HepG2 (cell line): ENCODE measurements at regions not wholly inside any gene's neighbourhood (a gene's known extent, or its start where the extent isn't known, plus 50 kb on each side); places are given as distances from the start of the nearest gene placed in this dataset.

ENCODE experiments used
- CREM ChIP-seq, 2 experiments: sonication (generic) in 1 of 2; formaldehyde crosslinking in 1 of 2; IDR thresholded peaks; 2 replicates each; pipeline versions ENCODE4 v1.4.0 to v1.6.1; 2016 to 2020; ENCODE audit warnings: antibody characterized with exemption in 1 of 2, mild to moderate bottlenecking in 1 of 2, missing genetic modification reagents in 1 of 2
- HMGXB3 ChIP-seq: sonication (generic); formaldehyde crosslinking; IDR thresholded peaks from 2 replicates; pipeline ENCODE4 v1.4.0; 2020; ENCODE audit warnings: missing genetic modification reagents, borderline replicate concordance
- JUND ChIP-seq: sonication (generic); formaldehyde crosslinking; IDR thresholded peaks from 2 replicates; pipeline ENCODE4 v1.8.0; 2022; ENCODE audit warnings: mild to moderate bottlenecking, missing genetic modification reagents
- NFIC ChIP-seq: IDR thresholded peaks from 2 replicates; pipeline ENCODE4 v1.6.1; 2012; ENCODE audit warnings: mild to moderate bottlenecking, low read length, inconsistent platforms
- TAF1 ChIP-seq: sonication (generic); formaldehyde crosslinking; IDR thresholded peaks from 2 replicates; pipeline ENCODE4 v1.4.0; 2020; ENCODE audit warnings: missing genetic modification reagents
- ZBTB8A ChIP-seq: sonication (generic); formaldehyde crosslinking; IDR thresholded peaks from 2 replicates; pipeline ENCODE4 v1.4.0; 2020; ENCODE audit warnings: mild to moderate bottlenecking, low read depth, missing genetic modification reagents, borderline replicate concordance
- TF ChIP-seq, protein P1 (sequence below): sonication (generic); formaldehyde crosslinking; IDR thresholded peaks from 2 replicates; pipeline ENCODE4 v1.5.0; 2020; ENCODE audit warnings: missing genetic modification reagents, mild to moderate bottlenecking, borderline replicate concordance

- TF ChIP-seq, protein P1, sequence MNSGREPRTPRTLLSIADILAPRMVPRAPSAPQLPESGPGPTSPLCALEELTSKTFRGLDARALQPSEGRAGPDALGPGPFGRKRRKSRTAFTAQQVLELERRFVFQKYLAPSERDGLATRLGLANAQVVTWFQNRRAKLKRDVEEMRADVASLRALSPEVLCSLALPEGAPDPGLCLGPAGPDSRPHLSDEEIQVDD (CRISPR knock-in tag) = no peak
- TF ChIP-seq HMGXB3 (CRISPR knock-in tag) = no peak
- no peak for TF ChIP-seq ZBTB8A (CRISPR knock-in tag)
- TF ChIP-seq JUND = no peak
- no peak for TF ChIP-seq NFIC
- no peak for TF ChIP-seq TAF1
- no peak for TF ChIP-seq CREM (IDR thresholded peaks at IDR 0.05)
- TF ChIP-seq CREM (CRISPR knock-in tag; IDR thresholded peaks at IDR 0.05) = no peak
Observed at GRCh38 chr21:19392390-19392789, 988.8 kb upstream of the TMPRSS15 start.
